PFSK-1 (cell line): ENCODE measurements at regions not wholly inside any gene's neighbourhood (a gene's known extent, or its start where the extent isn't known, plus 50 kb on each side); places are given as distances from the start of the nearest gene placed in this dataset.

ENCODE experiments used
- POLR2AphosphoS5 ChIP-seq: IDR thresholded peaks from 2 replicates; pipeline ENCODE4 v1.6.1; 2012; ENCODE audit warnings: low read depth, mild to moderate bottlenecking, control low read depth, low read length, moderate library complexity
- REST ChIP-seq, 2 experiments: IDR thresholded peaks; 2 replicates each; pipeline versions ENCODE4 v1.6.1 to v1.8.0; 2011 to 2012; ENCODE audit warnings: low read depth in 2 of 2, low read length in 2 of 2, control low read depth in 1 of 2, inconsistent platforms in 1 of 2, mild to moderate bottlenecking in 1 of 2, moderate library complexity in 1 of 2; ENCODE audit not compliant: insufficient read depth in 1 of 2
- SIN3A ChIP-seq: IDR thresholded peaks from 2 replicates; pipeline ENCODE4 v1.6.1; 2012; ENCODE audit warnings: mild to moderate bottlenecking, low read length, moderate library complexity, borderline replicate concordance; ENCODE audit not compliant: insufficient read depth
- TAF1 ChIP-seq: IDR thresholded peaks from 2 replicates; pipeline ENCODE4 v1.6.1; 2012; ENCODE audit warnings: low read length, control low read depth, borderline replicate concordance; ENCODE audit not compliant: insufficient read depth

GRCh38 chr4:111842336-111842735 is 302.9 kb upstream of the FAM241A start:
- TF ChIP-seq POLR2AphosphoS5 (no peak), TAF1 (no peak), SIN3A (no peak), REST (IDR thresholded peaks at IDR 0.05; ENCODE audit: insufficient read depth in 1 of 2, low read depth in 2 of 2, low read length in 2 of 2) (no peak)
